Hepatocyte (in vitro differentiated cells): ENCODE measurements at regions not wholly inside any gene's neighbourhood (a gene's known extent, or its start where the extent isn't known, plus 50 kb on each side); places are given as distances from the start of the nearest gene placed in this dataset.

Experiments
- EZH2 ChIP-seq: fragments of 200-600 bp; sonication (generic); IDR thresholded peaks from 2 replicates; pipeline ENCODE4 v1.6.1; 2016; ENCODE audit warnings: antibody characterized with exemption, mild to moderate bottlenecking, borderline replicate concordance
- EZH2phosphoT487 ChIP-seq: fragments of 200-600 bp; sonication (generic); IDR thresholded peaks from one replicate; pipeline ENCODE4 v1.6.1; 2018; ENCODE audit warnings: antibody characterized with exemption, mild to moderate bottlenecking, low read depth, moderate library complexity; ENCODE audit not compliant: unreplicated experiment, severe bottlenecking
- TF ChIP-seq, protein P1 (sequence below): fragments of 200-600 bp; sonication (generic); IDR thresholded peaks from 2 replicates; pipeline ENCODE4 v1.5.1; 2016; ENCODE audit warnings: antibody characterized with exemption, mild to moderate bottlenecking; ENCODE audit not compliant: poor library complexity

GRCh38 chr3:6791161-6791560, 69.8 kb upstream of the GRM7 start:
- TF ChIP-seq, protein P1, sequence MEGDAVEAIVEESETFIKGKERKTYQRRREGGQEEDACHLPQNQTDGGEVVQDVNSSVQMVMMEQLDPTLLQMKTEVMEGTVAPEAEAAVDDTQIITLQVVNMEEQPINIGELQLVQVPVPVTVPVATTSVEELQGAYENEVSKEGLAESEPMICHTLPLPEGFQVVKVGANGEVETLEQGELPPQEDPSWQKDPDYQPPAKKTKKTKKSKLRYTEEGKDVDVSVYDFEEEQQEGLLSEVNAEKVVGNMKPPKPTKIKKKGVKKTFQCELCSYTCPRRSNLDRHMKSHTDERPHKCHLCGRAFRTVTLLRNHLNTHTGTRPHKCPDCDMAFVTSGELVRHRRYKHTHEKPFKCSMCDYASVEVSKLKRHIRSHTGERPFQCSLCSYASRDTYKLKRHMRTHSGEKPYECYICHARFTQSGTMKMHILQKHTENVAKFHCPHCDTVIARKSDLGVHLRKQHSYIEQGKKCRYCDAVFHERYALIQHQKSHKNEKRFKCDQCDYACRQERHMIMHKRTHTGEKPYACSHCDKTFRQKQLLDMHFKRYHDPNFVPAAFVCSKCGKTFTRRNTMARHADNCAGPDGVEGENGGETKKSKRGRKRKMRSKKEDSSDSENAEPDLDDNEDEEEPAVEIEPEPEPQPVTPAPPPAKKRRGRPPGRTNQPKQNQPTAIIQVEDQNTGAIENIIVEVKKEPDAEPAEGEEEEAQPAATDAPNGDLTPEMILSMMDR = peak; percentile 51
- TF ChIP-seq EZH2phosphoT487 (no peak), EZH2 (no peak)
